Stimulated activated CD8-positive, alpha-beta memory T cell treated with anti-CD3 and anti-CD28 coated beads, Interleukin-2, amount 100 ng/mL, for 1 hour (primary cell): ENCODE measurements at regions not wholly inside any gene's neighbourhood (a gene's known extent, or its start where the extent isn't known, plus 50 kb on each side); places are given as distances from the start of the nearest gene placed in this dataset.
A peak's percentile ranks its signal among the peaks of the same experiment; 100 is the strongest.

Experiments
- DNase-seq, 2 donors: peaks; one replicate each; pipeline ENCODE4 v3.0.0-alpha.2; 2020; ENCODE audit warnings: low read depth in 2 of 2

GRCh38 chr14:86012461-86012860, 482.5 kb downstream of the FLRT2 start:
- no peak for DNase-seq

- DNase-seq = no peak
Measured at GRCh38 chr14:86003998-86004397, 474.1 kb downstream of the FLRT2 start.

GRCh38 chr14:85996551-85996950, 466.6 kb downstream of the FLRT2 start:
- DNase-seq = no peak

- DNase-seq = no peak
Measured at GRCh38 chr14:85991156-85991555, 461.2 kb downstream of the FLRT2 start.

GRCh38 chr14:85987907-85988306, 458.0 kb downstream of the FLRT2 start:
- DNase-seq = no peak

GRCh38 chr14:85987292-85987691, 457.3 kb downstream of the FLRT2 start:
- no peak for DNase-seq

- no peak for DNase-seq
Measured at GRCh38 chr14:85978582-85979250, 448.8 kb downstream of the FLRT2 start.

GRCh38 chr14:85974602-85975001, 444.7 kb downstream of the FLRT2 start:
- no peak for DNase-seq

GRCh38 chr14:85963486-85963885, 433.5 kb downstream of the FLRT2 start:
- DNase-seq = no peak

GRCh38 chr14:85960756-85961155, 430.8 kb downstream of the FLRT2 start:
- DNase-seq = no peak

- no peak for DNase-seq
Measured at GRCh38 chr14:85959063-85959462, 429.1 kb downstream of the FLRT2 start.

GRCh38 chr14:85958069-85958468, 428.1 kb downstream of the FLRT2 start:
- DNase-seq = no peak

- no peak for DNase-seq
Measured at GRCh38 chr14:85953265-85953664, 423.3 kb downstream of the FLRT2 start.

GRCh38 chr14:85948153-85948552, 418.2 kb downstream of the FLRT2 start:
- DNase-seq = no peak

GRCh38 chr14:85947461-85948139, 417.7 kb downstream of the FLRT2 start:
- no peak for DNase-seq

- no peak for DNase-seq
Measured at GRCh38 chr14:85943192-85943591, 413.2 kb downstream of the FLRT2 start.

- no peak for DNase-seq
Measured at GRCh38 chr14:85934886-85935254, 404.9 kb downstream of the FLRT2 start.

GRCh38 chr14:85934123-85934885, 404.4 kb downstream of the FLRT2 start:
- DNase-seq = peak in 1 of 2 donors; percentile 16

GRCh38 chr14:85921241-85921640, 391.3 kb downstream of the FLRT2 start:
- no peak for DNase-seq

GRCh38 chr14:85917716-85918115, 387.8 kb downstream of the FLRT2 start:
- DNase-seq = no peak

GRCh38 chr14:85915711-85916110, 385.8 kb downstream of the FLRT2 start:
- no peak for DNase-seq

- no peak for DNase-seq
Measured at GRCh38 chr14:85912141-85912540, 382.2 kb downstream of the FLRT2 start.

GRCh38 chr14:85911044-85911443, 381.1 kb downstream of the FLRT2 start:
- no peak for DNase-seq
